GM12892 (cell line): ENCODE measurements at regions not wholly inside any gene's neighbourhood (a gene's known extent, or its start where the extent isn't known, plus 50 kb on each side); places are given as distances from the start of the nearest gene placed in this dataset.

ENCODE experiments used
- DNase-seq: peaks from one replicate; pipeline ENCODE4 v3.0.0; 2011; ENCODE audit not compliant: insufficient read length
- FAIRE-seq: peaks from 2 replicates; lab custom pipeline; 2011; peaks lifted over from hg19 to GRCh38; lab: Jason Lieb, UNC
- POLR2A ChIP-seq: IDR thresholded peaks from 2 replicates; pipeline ENCODE4 v1.6.1; 2011; ENCODE audit warnings: low read depth, low read length, control low read depth
- POLR2AphosphoS5 ChIP-seq: IDR thresholded peaks from 2 replicates; pipeline ENCODE4 v1.6.1; 2011; ENCODE audit warnings: low read depth, low read length, control low read depth
- TAF1 ChIP-seq: IDR thresholded peaks from 2 replicates; pipeline ENCODE4 v1.6.1; 2011; ENCODE audit warnings: low read depth, mild to moderate bottlenecking, control low read depth, low read length, borderline replicate concordance

DNA sequence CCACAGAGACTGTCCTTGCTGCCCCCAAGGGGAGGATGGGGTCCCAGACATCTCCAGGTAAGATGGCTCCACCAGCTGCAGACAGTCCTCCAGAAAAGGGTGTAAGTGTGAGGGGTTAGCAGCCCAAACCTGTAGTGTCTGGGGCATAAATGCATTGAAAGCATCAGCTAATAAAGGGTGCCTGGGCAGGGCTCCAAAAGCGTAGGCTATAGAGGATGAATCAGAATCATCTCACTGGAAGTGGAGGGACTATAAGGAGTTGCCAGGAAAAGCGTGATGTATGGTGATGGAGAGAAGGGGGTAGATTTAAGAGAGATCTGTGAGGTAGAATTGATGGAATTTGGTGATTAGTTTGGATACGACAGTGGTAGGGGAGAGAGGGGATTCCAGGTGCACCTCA lies 79.9 kb upstream of the ONECUT1 start:
- no peak for FAIRE-seq
- no peak for TF ChIP-seq POLR2AphosphoS5
- TF ChIP-seq TAF1 = no peak
- no peak for TF ChIP-seq POLR2A
- DNase-seq = no peak

DNA sequence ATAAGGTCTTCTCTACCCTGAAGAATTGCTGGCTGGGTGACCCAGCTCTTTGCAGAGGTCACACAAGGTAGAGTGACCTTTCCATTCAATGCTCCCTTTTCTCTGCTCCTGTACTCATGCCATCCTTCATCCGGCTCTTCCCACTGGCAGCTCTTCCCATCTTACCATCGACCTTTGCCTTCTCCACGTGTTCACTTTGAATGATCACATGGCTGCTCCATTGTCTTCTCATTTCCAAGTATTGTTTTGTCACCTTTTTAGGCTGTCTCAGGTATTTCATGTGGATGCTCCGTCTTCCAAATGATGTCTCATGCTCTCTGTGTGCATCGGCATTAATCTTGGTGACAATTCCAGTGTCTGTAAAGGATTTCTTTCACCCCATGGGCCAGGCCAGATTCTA lies 76.6 kb upstream of the ONECUT1 start:
- FAIRE-seq = no peak
- TF ChIP-seq TAF1 (no peak), POLR2A (no peak), POLR2AphosphoS5 (no peak)
- no peak for DNase-seq

DNA sequence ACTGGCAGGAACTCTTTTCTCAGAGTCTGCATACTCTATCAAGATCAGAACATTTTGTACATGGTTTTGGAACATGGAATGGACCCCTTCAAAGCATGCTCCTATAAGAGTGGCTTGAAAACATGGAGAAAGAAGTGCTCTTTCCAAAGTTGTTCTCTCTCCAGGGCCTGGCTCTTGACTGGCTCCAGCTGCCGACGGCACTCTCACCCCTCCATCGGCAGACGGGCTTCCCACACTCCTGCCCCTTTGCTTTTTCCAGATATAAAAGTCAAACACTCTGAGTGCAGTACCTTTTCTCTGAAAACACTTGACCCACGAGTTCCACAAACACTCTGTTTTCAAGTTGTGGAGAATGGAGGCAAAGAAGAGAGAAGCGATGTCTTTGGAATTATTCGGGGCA lies 72.5 kb upstream of the ONECUT1 start:
- no peak for DNase-seq
- TF ChIP-seq POLR2A (no peak), TAF1 (no peak), POLR2AphosphoS5 (no peak)
- FAIRE-seq = no peak

DNA sequence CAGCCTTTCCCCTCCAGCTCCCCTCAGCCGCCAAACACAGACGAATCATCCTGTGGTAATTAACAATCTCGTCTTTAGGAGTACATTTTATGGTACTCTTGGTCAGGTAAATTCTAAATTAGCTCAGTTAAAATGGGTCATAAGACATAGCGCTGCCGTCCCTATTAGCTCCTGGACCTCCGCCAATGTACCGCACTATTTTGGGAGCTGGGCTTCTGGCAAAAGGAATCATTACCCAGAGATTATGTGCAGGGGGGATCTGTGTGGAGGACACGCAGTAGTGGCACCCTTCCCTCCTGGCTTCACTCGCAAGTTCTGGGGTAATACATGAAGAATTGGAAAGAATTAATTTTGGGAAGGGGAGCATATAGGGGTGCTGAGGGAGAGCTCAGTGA lies 68.6 kb upstream of the ONECUT1 start:
- no peak for FAIRE-seq
- no peak for DNase-seq
- no peak for TF ChIP-seq POLR2AphosphoS5
- TF ChIP-seq POLR2A = no peak
- no peak for TF ChIP-seq TAF1

DNA sequence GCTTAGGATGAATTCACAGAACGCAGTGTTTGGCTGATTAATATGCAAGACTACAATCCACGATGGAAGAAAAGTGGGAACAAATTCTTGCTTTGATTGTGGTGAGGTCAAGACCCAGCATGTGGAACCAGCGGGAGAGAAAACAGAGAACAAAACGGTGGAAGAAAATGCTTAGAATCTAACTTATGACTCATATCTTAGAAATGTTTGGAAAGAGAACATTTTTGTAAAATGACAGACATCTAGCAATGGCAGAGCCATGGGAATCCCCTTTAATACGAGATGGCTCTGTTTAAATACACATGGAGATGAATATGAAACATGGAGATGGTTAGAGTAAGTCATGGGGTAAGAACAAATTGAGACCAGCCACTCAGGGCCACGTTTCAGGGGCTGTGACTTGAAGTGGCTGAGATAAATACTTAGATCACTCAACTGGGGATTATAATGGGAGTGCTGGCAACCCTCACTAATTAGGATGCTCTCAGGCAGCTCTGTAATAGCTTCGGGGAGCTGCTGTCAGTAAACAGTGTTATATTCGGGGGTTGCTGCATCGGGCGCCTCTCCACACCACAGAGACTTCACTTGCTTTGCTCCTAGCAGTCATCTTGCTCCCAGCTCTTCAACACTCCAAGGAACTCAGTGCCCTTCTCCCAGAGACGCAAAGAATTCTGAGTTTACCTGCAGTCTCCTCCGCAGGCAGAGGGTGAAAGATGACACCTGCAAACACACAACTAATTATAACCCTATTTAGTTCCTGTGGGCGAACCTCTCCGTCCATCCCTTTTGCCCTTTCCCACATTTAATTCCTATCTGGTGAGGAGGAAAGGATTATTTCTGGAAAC lies 68.0 kb upstream of the ONECUT1 start:
- TF ChIP-seq POLR2A (no peak), TAF1 (no peak), POLR2AphosphoS5 (no peak)
- DNase-seq (no peak), FAIRE-seq (no peak)

DNA sequence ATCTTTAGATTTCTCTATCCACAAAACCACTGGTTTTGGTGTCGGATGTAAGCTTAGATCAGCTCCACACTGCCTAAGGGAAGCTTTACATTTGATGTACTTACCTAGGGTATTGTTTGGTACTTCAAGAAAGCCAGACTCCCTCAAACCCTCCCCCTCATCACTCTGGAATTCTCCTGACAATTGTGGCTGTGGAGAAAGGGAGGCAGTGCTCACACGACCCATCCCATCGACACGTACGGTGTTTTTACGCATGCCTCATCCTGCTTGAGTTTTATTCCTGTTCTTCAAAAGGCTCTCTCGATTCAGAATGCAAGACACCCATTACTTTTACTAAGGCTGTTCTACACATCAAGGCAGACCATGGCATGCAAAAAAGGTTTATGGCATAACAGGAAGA lies 67.3 kb upstream of the ONECUT1 start:
- DNase-seq (no peak), FAIRE-seq (no peak)
- TF ChIP-seq TAF1 = no peak
- no peak for TF ChIP-seq POLR2AphosphoS5
- TF ChIP-seq POLR2A = no peak

DNA sequence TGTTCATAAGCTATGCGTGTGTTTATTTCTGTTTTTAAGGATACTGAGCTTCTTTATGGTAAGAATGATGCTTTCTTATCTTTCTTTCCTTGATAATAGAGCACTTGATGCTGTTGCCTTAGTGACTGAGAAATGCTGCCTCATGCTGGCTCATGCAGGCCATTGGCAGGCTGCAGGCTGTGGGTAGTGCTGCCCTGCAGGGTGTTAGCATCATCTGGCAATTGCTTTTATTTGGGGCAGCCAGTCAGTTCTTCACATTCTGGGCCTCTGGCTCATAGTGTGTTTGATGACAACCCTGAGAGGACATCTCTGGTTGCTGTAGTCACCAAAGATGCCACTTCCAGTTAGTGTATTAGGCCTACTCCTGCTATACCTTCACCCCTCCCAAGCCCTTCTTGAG lies 66.2 kb upstream of the ONECUT1 start:
- DNase-seq (no peak), FAIRE-seq (no peak)
- TF ChIP-seq TAF1 (no peak), POLR2AphosphoS5 (no peak), POLR2A (no peak)

DNA sequence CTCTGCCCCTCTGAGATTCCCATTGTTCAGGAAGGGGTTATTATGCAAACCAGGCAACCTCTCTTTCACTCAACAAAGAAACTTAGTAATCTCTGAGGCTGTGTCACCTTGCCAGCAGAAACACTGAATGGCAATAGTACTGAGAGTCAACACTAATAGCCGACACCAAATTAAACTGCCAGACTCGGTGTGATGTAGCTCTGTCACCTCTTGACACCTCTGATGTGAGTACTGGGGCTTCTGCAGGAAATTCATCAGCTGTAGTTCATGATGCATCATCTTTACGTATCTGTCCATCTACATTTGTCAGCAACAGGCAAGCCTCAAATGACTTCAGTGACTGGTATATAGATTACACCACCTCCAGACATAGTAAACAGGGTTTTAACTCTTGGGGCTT lies 65.0 kb upstream of the ONECUT1 start:
- no peak for TF ChIP-seq TAF1
- TF ChIP-seq POLR2AphosphoS5 = no peak
- TF ChIP-seq POLR2A = no peak
- DNase-seq (no peak), FAIRE-seq (no peak)

DNA sequence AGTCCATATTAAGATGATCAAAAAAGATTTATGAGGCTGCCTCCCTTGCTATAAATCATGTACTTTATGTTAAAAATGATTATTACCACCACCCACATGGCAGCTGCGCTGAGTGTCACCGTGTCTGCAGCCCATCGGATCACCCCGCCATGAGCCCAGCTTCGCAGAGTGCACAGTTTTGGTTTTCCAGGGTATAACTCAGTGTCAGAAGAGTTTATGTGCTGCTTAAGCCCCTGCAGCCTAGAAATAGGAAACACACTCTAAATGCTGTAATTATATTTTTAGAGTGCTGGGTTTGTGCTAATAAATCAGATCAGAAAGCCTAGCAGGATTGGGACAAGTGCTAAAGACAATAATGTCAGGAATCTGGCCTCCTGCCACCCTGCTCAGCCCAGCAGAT lies 54.7 kb upstream of the ONECUT1 start:
- TF ChIP-seq POLR2AphosphoS5 = no peak
- TF ChIP-seq POLR2A = no peak
- no peak for TF ChIP-seq TAF1
- no peak for FAIRE-seq
- no peak for DNase-seq
